Neuronal stem cell (in vitro differentiated cells): ENCODE measurements at regions not wholly inside any gene's neighbourhood (a gene's known extent, or its start where the extent isn't known, plus 50 kb on each side); places are given as distances from the start of the nearest gene placed in this dataset.

Experiments
- DNase-seq: peaks from one replicate; pipeline ENCODE4 v3.0.0-alpha.2; 2013; ENCODE audit warnings: low spot score
- H2AFZ ChIP-seq: one replicate; pipeline ENCODE4 v1.6.1; 2013; ENCODE audit warnings: mild to moderate bottlenecking, low read length, inconsistent platforms
- H2AK5ac ChIP-seq: 2 replicates; pipeline ENCODE4 v1.6.1; 2013; ENCODE audit warnings: low read depth, mild to moderate bottlenecking, inconsistent platforms, low read length, moderate library complexity, mixed read lengths
- H2BK120ac ChIP-seq: 2 replicates; pipeline ENCODE4 v1.6.1; 2013; ENCODE audit warnings: low read depth, mild to moderate bottlenecking, inconsistent platforms, low read length, moderate library complexity, mixed read lengths
- H2BK12ac ChIP-seq: one replicate; pipeline ENCODE4 v1.6.1; 2013; ENCODE audit warnings: low read length, inconsistent platforms
- H2BK15ac ChIP-seq: 2 replicates; pipeline ENCODE4 v1.6.1; 2013; ENCODE audit warnings: mild to moderate bottlenecking, low read length, inconsistent platforms, mixed read lengths
- H2BK5ac ChIP-seq: one replicate; pipeline ENCODE4 v1.6.1; 2013; ENCODE audit warnings: inconsistent platforms, mild to moderate bottlenecking, low read length, moderate library complexity
- H3K14ac ChIP-seq: one replicate; pipeline ENCODE4 v1.6.1; 2013; ENCODE audit warnings: low read length, inconsistent platforms
- H3K18ac ChIP-seq: 2 replicates; pipeline ENCODE4 v1.6.1; 2013; ENCODE audit warnings: low read length, inconsistent platforms
- H3K23ac ChIP-seq: 2 replicates; pipeline ENCODE4 v1.6.1; 2013; ENCODE audit warnings: low read depth, mild to moderate bottlenecking, mixed read lengths, low read length, inconsistent platforms; ENCODE audit not compliant: poor library complexity
- H3K27ac ChIP-seq: replicated peaks from 3 replicates; pipeline ENCODE4 v1.5.1; 2013; ENCODE audit warnings: low read length, inconsistent platforms
- H3K27me3 ChIP-seq, 3 experiments: 2 replicates each; pipeline ENCODE4 v1.6.1; 2013; ENCODE audit warnings: low read length in 3 of 3, mild to moderate bottlenecking in 2 of 3, inconsistent platforms in 1 of 3, low read depth in 1 of 3, mixed read lengths in 1 of 3, moderate library complexity in 1 of 3; ENCODE audit not compliant: control insufficient read depth in 3 of 3, insufficient read depth in 3 of 3
- H3K36me3 ChIP-seq, 2 donors: replicated peaks in 1 of 2; 2 replicates each; pipeline ENCODE4 v1.6.1; 2013; ENCODE audit warnings: low read length in 2 of 2; ENCODE audit not compliant: control insufficient read depth in 2 of 2, insufficient read depth in 2 of 2
- H3K4ac ChIP-seq: 2 replicates; pipeline ENCODE4 v1.6.1; 2013; ENCODE audit warnings: inconsistent platforms, mild to moderate bottlenecking, low read length, moderate library complexity
- H3K4me1 ChIP-seq, 2 donors: 1 replicate in 1 of 2; 2 replicates in 1 of 2; pipeline ENCODE4 v1.6.1; 2013; ENCODE audit warnings: low read length in 2 of 2, low read depth in 1 of 2; ENCODE audit not compliant: control insufficient read depth in 2 of 2, insufficient read depth in 1 of 2
- H3K4me2 ChIP-seq: one replicate; pipeline ENCODE4 v1.6.1; 2013; ENCODE audit warnings: mild to moderate bottlenecking, low read length, inconsistent platforms; ENCODE audit not compliant: insufficient read depth, poor library complexity, severe bottlenecking
- H3K4me3 ChIP-seq, 2 donors: 2 replicates each; pipeline ENCODE4 v1.5.1; 2013; ENCODE audit warnings: low read length in 2 of 2, mild to moderate bottlenecking in 2 of 2, inconsistent platforms in 1 of 2, moderate library complexity in 1 of 2
- H3K79me1 ChIP-seq: one replicate; pipeline ENCODE4 v1.6.1; 2013; ENCODE audit warnings: low read depth, mild to moderate bottlenecking, inconsistent platforms, low read length, moderate library complexity
- H3K9ac ChIP-seq: one replicate; pipeline ENCODE4 v1.6.1; 2013; ENCODE audit warnings: mild to moderate bottlenecking, low read depth, low read length, inconsistent platforms; ENCODE audit not compliant: poor library complexity
- H3K9me3 ChIP-seq, 2 donors: replicated peaks in 1 of 2; 2 replicates each; pipeline versions ENCODE3 to v1.6.1; 2013; ENCODE audit warnings: low read length in 2 of 2, mild to moderate bottlenecking in 2 of 2, inconsistent platforms in 1 of 2, low read depth in 1 of 2, mixed read lengths in 1 of 2, moderate library complexity in 1 of 2; ENCODE audit not compliant: control insufficient read depth in 2 of 2, insufficient read depth in 1 of 2
- H4K8ac ChIP-seq: one replicate; pipeline ENCODE4 v1.6.1; 2013; ENCODE audit warnings: low read depth, mild to moderate bottlenecking, inconsistent platforms, low read length, moderate library complexity
- H4K91ac ChIP-seq: one replicate; pipeline ENCODE4 v1.6.1; 2013; ENCODE audit warnings: low read length, low read depth, mild to moderate bottlenecking, inconsistent platforms; ENCODE audit not compliant: poor library complexity
- WGBS, 2 donors: extraction: QIAGEN DNeasy Blood & Tissue Kit; methylation state at CpG; one replicate each; pipeline ENCODE4 v1.1.7; 2013; ENCODE audit warnings: missing lambda C conversion rate in 2 of 2, mixed read lengths in 1 of 2; ENCODE audit not compliant: insufficient read length in 2 of 2, insufficient replicate concordance in 1 of 2; ENCODE audit errors: extremely low coverage in 2 of 2; 5-methylcytosine and 5-hydroxymethylcytosine counted together

DNA sequence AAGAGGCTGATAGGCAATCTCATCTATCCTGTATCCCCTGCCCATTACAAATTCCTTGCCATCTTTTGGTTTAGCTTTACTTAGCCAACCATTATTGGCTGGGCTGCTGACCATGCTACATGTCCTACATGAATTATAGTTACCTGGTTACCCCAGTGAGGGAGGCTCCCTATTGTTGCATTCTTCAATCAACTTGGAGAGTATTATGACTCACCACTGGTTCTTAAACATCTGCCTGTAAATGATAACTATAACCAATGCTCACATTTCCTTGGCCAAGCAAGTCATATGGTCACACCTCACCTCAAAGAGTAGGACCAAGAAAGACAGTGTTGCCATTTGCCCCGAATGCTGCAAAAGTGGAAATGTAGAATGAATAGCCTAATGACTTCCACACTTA, 297.6 kb downstream of the IL15 start:
- H3K18ac ChIP-seq = no peak overlapping the region
- no peaks in the 10 kb centered on the region for H3K9me3 ChIP-seq
- H3K4me3 ChIP-seq = no peak overlapping the region
- H3K9ac ChIP-seq = no peak overlapping the region
- no peak overlapping the region for H3K4me2 ChIP-seq
- H3K27me3 ChIP-seq = no peaks in the 10 kb centered on the region
- no peak overlapping the region for H2BK120ac ChIP-seq
- no peak overlapping the region for H2BK15ac ChIP-seq
- no peak overlapping the region for H4K91ac ChIP-seq
- no peak for DNase-seq
- H3K4me1 ChIP-seq = no peaks in the 10 kb centered on the region
- no peak overlapping the region for H4K8ac ChIP-seq
- H2AFZ ChIP-seq = no peak overlapping the region
- H3K79me1 ChIP-seq = no peaks in the 10 kb centered on the region
- H2AK5ac ChIP-seq = no peak overlapping the region
- H3K14ac ChIP-seq = no peak overlapping the region
- no peak overlapping the region for H2BK12ac ChIP-seq
- H3K4ac ChIP-seq = no peak overlapping the region
- H2BK5ac ChIP-seq = no peak overlapping the region
- no peak overlapping the region for H3K23ac ChIP-seq
- no CpG with 5 or more reads among the region's 1 CpG for WGBS, 2 donors
- no peaks in the 10 kb centered on the region for H3K36me3 ChIP-seq
- no peak overlapping the region for H3K27ac ChIP-seq

DNA sequence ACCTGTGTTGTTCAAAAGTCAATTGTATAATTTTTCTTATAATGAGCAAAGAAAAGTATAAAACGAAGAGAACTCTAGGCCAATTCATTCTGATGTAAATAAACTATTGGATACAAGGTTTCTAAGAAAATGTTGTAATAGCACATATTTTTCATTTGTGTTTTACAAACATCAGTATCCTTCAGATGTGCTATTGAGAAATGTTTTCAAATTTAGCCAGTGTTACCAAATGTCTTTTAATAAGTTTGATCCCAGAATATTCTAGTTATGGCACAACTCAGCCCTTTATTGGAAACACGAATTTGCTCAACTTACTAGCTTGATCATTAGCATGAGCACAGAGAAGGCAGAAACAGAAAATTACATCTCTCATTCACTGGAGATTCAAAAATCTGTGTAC, 319.3 kb downstream of the IL15 start:
- Histone ChIP-seq H3K36me3 (no peaks in the 10 kb centered on the region), H3K79me1 (no peaks in the 10 kb centered on the region), H3K23ac (no peak overlapping the region), H3K27ac (no peak overlapping the region), H2BK120ac (no peak overlapping the region), H2BK12ac (no peak overlapping the region), H3K4me2 (no peak overlapping the region), H4K91ac (no peak overlapping the region), H3K9me3 (no peaks in the 10 kb centered on the region), H4K8ac (no peak overlapping the region), H3K4me3 (no peak overlapping the region), H2AK5ac (no peak overlapping the region), H2BK5ac (no peak overlapping the region), H3K14ac (no peak overlapping the region), H3K27me3 (no peaks in the 10 kb centered on the region), H3K4ac (no peak overlapping the region), H2AFZ (no peak overlapping the region), H3K9ac (no peak overlapping the region), H2BK15ac (no peak overlapping the region), H3K4me1 (no peaks in the 10 kb centered on the region), H3K18ac (no peak overlapping the region)
- DNase-seq = no peak
- no CpG with 5 or more reads among the region's 2 CpGs for WGBS, 2 donors

DNA sequence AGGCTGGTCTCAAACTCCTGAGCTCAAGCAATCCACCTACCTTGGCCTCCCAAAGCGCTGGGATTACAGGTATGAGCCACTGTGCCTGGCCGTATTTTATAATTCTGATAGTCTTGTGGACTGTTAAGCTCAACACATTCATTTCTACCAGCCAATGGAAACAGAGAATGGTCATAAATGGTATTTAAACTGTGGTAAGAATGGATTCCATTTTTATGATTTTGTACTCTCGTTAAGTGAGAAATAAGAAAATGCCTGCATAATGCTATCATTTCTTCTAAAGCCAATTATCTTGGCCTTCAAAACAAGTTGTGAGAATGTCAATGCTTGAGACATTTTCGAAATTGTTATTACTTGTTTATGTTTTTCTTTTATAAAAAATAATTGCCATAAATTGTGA, 321.0 kb downstream of the IL15 start:
- no peak overlapping the region for H2BK15ac ChIP-seq
- H3K79me1 ChIP-seq = no peaks in the 10 kb centered on the region
- H3K36me3 ChIP-seq = no peaks in the 10 kb centered on the region
- no peak overlapping the region for H3K14ac ChIP-seq
- H3K9me3 ChIP-seq = no peaks in the 10 kb centered on the region
- H2BK120ac ChIP-seq = no peak overlapping the region
- no peak overlapping the region for H3K27ac ChIP-seq
- no peak overlapping the region for H3K4me3 ChIP-seq
- H3K27me3 ChIP-seq = no peaks in the 10 kb centered on the region
- DNase-seq = no peak
- no peak overlapping the region for H3K9ac ChIP-seq
- H2AFZ ChIP-seq = no peak overlapping the region
- H2BK12ac ChIP-seq = no peak overlapping the region
- no peak overlapping the region for H3K4me2 ChIP-seq
- H4K8ac ChIP-seq = no peak overlapping the region
- no peak overlapping the region for H2AK5ac ChIP-seq
- H3K4ac ChIP-seq = no peak overlapping the region
- WGBS, 2 donors = no CpG with 5 or more reads among the region's 4 CpGs
- no peak overlapping the region for H2BK5ac ChIP-seq
- no peak overlapping the region for H3K23ac ChIP-seq
- H3K4me1 ChIP-seq = no peaks in the 10 kb centered on the region
- H3K18ac ChIP-seq = no peak overlapping the region
- no peak overlapping the region for H4K91ac ChIP-seq

DNA sequence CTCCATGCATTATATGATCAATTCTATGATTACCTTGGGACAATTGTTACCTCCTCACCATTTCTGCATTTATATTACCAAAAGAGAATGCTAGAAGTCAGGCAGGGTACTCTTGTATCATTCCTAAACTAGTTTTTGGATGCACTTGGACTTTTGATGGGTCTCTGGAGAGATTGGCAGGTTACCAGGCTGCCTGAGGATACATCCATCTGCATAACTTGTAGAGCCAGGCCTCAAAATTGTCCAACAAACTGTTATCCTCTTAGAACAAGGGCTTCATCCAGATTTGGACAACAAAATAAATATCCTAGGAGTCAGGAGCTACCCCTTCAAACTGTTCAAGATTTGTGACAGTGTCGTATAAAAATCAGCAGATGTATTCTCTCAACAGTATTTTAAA, 326.1 kb downstream of the IL15 start:
- Histone ChIP-seq H3K9ac (no peak overlapping the region), H2BK120ac (no peak overlapping the region), H3K36me3 (no peaks in the 10 kb centered on the region), H2AFZ (no peak overlapping the region), H3K79me1 (no peaks in the 10 kb centered on the region), H3K27ac (no peak overlapping the region), H2BK12ac (no peak overlapping the region), H3K14ac (no peak overlapping the region), H3K23ac (no peak overlapping the region), H3K4me3 (no peak overlapping the region), H2BK5ac (no peak overlapping the region), H3K9me3 (peaks cover 0 to 3% of the 10 kb centered on the region in 2 donors), H2AK5ac (no peak overlapping the region), H3K4ac (no peak overlapping the region), H3K4me1 (no peaks in the 10 kb centered on the region), H3K18ac (no peak overlapping the region), H4K91ac (no peak overlapping the region), H2BK15ac (no peak overlapping the region), H4K8ac (no peak overlapping the region), H3K27me3 (no peaks in the 10 kb centered on the region), H3K4me2 (no peak overlapping the region)
- no peak for DNase-seq
- no CpG with 5 or more reads among the region's 1 CpG for WGBS, 2 donors
